ENCODE measurements at regions not wholly inside any gene's neighbourhood (a gene's known extent, or its start where the extent isn't known, plus 50 kb on each side); places are given as distances from the start of the nearest gene placed in this dataset.

GRCh38 chr2:120589771-120590608, 145.7 kb upstream of the GLI2 start:
- no peaks in the 10 kb centered on the region for H3K9me3 Mint-ChIP-seq (ENCODE audit: unreplicated experiment)
- TF ChIP-seq CTCF (IDR thresholded peaks at IDR 0.05; ENCODE audit: unreplicated experiment), result no peak
- H3K27me3 Mint-ChIP-seq (ENCODE audit: unreplicated experiment), result peaks cover 26% of the 10 kb centered on the region
- H3K4me1 Mint-ChIP-seq (ENCODE audit: unreplicated experiment), result peaks cover 23% of the 10 kb centered on the region
- peak overlapping the region; percentile 9 for H3K27ac Mint-ChIP-seq (ENCODE audit: unreplicated experiment)
- no peak for DNase-seq (ENCODE audit: low spot score)
- peaks cover 4% of the 10 kb centered on the region for H3K36me3 Mint-ChIP-seq (ENCODE audit: low read depth, unreplicated experiment)
- no peak overlapping the region for H3K4me3 Mint-ChIP-seq (ENCODE audit: unreplicated experiment)

GRCh38 chr2:120590841-120591240, 144.8 kb upstream of the GLI2 start:
- H3K27me3 Mint-ChIP-seq (ENCODE audit: unreplicated experiment), result peaks cover 26% of the 10 kb centered on the region
- TF ChIP-seq CTCF (IDR thresholded peaks at IDR 0.05; ENCODE audit: unreplicated experiment), result no peak

GRCh38 chr2:120591572-120591971, 144.1 kb upstream of the GLI2 start:
- peaks cover 23% of the 10 kb centered on the region for H3K4me1 Mint-ChIP-seq (ENCODE audit: unreplicated experiment)
- H3K27me3 Mint-ChIP-seq (ENCODE audit: unreplicated experiment), result peaks cover 23% of the 10 kb centered on the region
- H3K9me3 Mint-ChIP-seq (ENCODE audit: unreplicated experiment), result no peaks in the 10 kb centered on the region
- no peak for DNase-seq (ENCODE audit: low spot score)
- no peak for TF ChIP-seq CTCF (IDR thresholded peaks at IDR 0.05; ENCODE audit: unreplicated experiment)
- H3K27ac Mint-ChIP-seq (ENCODE audit: unreplicated experiment), result no peak overlapping the region
- H3K4me3 Mint-ChIP-seq (ENCODE audit: unreplicated experiment), result peak overlapping the region; percentile 60
- peaks cover 4% of the 10 kb centered on the region for H3K36me3 Mint-ChIP-seq (ENCODE audit: low read depth, unreplicated experiment)

More at GRCh38 chr2:120590841-120591240, 144.8 kb upstream of the GLI2 start:
- Mint-ChIP-seq H3K4me3 (ENCODE audit: unreplicated experiment) (no peak overlapping the region), H3K4me1 (ENCODE audit: unreplicated experiment) (peaks cover 25% of the 10 kb centered on the region), H3K36me3 (ENCODE audit: low read depth, unreplicated experiment) (peaks cover 4% of the 10 kb centered on the region), H3K9me3 (ENCODE audit: unreplicated experiment) (no peaks in the 10 kb centered on the region), H3K27ac (ENCODE audit: unreplicated experiment) (no peak overlapping the region)
- no peak for DNase-seq (ENCODE audit: low spot score)

- Mint-ChIP-seq H3K9me3 (ENCODE audit: unreplicated experiment) (no peaks in the 10 kb centered on the region), H3K27ac (ENCODE audit: unreplicated experiment) (no peak overlapping the region), H3K4me3 (ENCODE audit: unreplicated experiment) (peak overlapping the region; percentile 60), H3K27me3 (ENCODE audit: unreplicated experiment) (peaks cover 26% of the 10 kb centered on the region), H3K4me1 (ENCODE audit: unreplicated experiment) (peaks cover 21% of the 10 kb centered on the region), H3K36me3 (ENCODE audit: low read depth, unreplicated experiment) (peaks cover 6% of the 10 kb centered on the region)
- no peak for TF ChIP-seq CTCF (IDR thresholded peaks at IDR 0.05; ENCODE audit: unreplicated experiment)
- no peak for DNase-seq (ENCODE audit: low spot score)
Measured at GRCh38 chr2:120592084-120592483, 143.6 kb upstream of the GLI2 start.

Measured in endothelial cell (in vitro differentiated cells).